Loucy (cell line): ENCODE measurements at regions not wholly inside any gene's neighbourhood (a gene's known extent, or its start where the extent isn't known, plus 50 kb on each side); places are given as distances from the start of the nearest gene placed in this dataset.

Experiments
- EZH2phosphoT487 ChIP-seq: fragments of 200-600 bp; IDR thresholded peaks from 2 replicates; pipeline ENCODE4 v1.6.1; 2018; ENCODE audit warnings: antibody characterized with exemption, mild to moderate bottlenecking, moderate library complexity, borderline replicate concordance
- TF ChIP-seq, protein P1 (sequence below): fragments of 200-600 bp; sonication (generic); conservative IDR thresholded peaks from 2 replicates; pipeline ENCODE4 v1.5.1; 2014; ENCODE audit warnings: mild to moderate bottlenecking, antibody characterized with exemption, low read length

GRCh38 chr5:167639766-167640165 lies 651.7 kb upstream of the WWC1 start:
- TF ChIP-seq, protein P1, sequence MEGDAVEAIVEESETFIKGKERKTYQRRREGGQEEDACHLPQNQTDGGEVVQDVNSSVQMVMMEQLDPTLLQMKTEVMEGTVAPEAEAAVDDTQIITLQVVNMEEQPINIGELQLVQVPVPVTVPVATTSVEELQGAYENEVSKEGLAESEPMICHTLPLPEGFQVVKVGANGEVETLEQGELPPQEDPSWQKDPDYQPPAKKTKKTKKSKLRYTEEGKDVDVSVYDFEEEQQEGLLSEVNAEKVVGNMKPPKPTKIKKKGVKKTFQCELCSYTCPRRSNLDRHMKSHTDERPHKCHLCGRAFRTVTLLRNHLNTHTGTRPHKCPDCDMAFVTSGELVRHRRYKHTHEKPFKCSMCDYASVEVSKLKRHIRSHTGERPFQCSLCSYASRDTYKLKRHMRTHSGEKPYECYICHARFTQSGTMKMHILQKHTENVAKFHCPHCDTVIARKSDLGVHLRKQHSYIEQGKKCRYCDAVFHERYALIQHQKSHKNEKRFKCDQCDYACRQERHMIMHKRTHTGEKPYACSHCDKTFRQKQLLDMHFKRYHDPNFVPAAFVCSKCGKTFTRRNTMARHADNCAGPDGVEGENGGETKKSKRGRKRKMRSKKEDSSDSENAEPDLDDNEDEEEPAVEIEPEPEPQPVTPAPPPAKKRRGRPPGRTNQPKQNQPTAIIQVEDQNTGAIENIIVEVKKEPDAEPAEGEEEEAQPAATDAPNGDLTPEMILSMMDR: no peak
- TF ChIP-seq EZH2phosphoT487: no peak
